GM18508 (cell line): ENCODE measurements at regions not wholly inside any gene's neighbourhood (a gene's known extent, or its start where the extent isn't known, plus 50 kb on each side); places are given as distances from the start of the nearest gene placed in this dataset.

ENCODE experiments used
- ATAC-seq: cut with Tn5 transposase; IDR thresholded peaks from one replicate; pipeline ENCODE4 v1.9.1; 2021; ENCODE audit warnings: moderate number of reproducible peaks; ENCODE audit not compliant: insufficient read depth, unreplicated experiment

DNA sequence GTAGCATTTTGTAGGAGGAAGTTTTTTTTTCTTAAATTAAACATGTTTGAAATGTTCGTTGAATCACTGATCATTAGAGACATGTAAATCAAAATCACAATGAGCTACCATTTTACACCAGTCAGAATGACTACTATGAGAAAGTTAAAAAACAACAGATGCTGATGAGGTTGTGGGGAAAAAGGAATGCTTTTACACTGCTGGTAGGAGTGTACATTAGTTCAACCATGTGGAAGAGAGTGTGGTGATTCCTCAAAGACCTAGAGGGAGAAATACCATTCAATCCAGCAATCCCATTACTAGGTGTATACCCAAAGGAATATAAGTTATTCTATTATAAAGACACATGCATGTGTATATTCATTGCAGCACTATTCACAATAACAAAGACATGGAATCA lies 122.0 kb upstream of the ARGLU1 start:
- ATAC-seq, result no peak

DNA sequence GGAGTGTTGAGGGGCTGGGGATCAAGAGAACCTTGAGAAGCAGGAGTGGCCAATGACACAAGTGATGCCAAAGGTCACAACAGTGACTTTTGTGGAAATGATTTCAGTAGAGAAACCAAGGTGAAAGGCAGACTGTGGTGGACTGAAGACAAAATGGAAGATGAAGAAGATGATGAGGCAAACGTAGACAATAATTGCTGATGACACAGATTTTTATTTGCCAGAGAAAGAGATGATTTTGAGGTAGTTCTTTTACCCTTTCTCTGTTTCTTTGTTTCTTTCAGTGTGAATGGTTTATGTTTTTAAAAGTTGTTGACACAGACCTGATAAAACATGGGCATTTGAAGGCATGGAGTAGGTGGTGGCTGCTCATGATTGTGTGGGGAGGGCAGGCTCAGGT lies 121.0 kb upstream of the ARGLU1 start:
- ATAC-seq, result no peak

- ATAC-seq, result no peak
These were observed 118.2 kb upstream of the ARGLU1 start for GRCh38 chr13:106686163-106686562.

DNA sequence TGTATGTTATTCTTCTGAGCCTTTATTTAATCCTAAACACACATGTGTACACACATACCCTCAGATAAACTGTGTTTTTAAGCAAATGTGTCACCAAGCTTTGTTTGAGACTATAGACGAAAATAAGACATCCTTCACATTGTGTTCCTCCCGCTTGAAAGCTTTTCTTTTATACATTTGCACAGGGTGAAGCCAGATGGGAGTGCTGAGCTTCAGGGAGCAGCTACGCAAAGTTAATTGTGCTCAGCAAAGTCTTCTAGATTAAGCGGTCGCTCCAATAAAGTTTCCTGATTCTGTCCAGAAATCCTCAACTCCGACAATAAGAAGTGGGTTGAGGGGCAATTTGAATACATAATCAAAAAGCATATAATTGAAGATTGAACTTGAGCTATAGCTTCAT lies 117.2 kb upstream of the ARGLU1 start:
- ATAC-seq, result no peak

DNA sequence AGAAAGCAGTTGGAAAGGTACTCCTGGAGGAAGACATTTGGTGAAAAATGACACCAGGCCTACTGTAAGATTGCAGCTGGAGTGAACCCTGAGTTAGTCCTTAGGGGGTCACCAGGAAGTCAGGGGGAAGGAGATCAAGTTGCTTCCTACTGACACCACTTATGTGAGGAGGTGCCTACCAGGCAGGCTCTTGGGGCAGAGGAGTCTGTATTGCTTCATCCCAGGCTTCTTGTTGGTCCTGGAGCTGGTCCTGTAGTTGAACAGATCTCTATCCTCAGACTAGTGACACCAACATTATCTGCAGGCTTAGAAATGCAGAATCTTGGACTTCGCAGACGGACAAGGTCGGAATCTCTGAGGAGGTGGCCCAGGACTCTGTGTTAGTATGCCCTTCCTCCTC lies 116.0 kb upstream of the ARGLU1 start:
- ATAC-seq, result no peak

- ATAC-seq, result no peak
These were observed 115.2 kb upstream of the ARGLU1 start for GRCh38 chr13:106683179-106683578.

DNA sequence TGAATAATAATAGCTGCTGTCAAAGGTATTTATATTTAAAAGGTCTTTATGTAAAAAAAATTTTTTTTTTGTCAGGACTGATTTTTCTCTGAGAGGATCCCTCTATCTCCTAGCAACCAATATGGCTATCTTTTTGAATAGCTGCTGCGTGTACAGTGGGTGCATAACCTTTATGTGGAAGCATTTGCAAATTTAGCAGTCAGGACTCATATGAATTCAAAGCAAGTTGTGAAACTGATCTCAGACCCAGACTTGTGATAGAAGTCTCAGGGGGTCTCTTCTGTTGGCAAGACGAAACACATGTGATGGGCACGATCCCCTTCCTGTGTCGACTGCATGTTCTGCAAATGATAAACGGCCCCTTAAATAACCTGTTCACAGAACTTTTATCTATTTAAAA lies 114.1 kb upstream of the ARGLU1 start:
- no peak for ATAC-seq

- ATAC-seq, result no peak
These were observed 113.6 kb upstream of the ARGLU1 start for GRCh38 chr13:106681536-106681935.

DNA sequence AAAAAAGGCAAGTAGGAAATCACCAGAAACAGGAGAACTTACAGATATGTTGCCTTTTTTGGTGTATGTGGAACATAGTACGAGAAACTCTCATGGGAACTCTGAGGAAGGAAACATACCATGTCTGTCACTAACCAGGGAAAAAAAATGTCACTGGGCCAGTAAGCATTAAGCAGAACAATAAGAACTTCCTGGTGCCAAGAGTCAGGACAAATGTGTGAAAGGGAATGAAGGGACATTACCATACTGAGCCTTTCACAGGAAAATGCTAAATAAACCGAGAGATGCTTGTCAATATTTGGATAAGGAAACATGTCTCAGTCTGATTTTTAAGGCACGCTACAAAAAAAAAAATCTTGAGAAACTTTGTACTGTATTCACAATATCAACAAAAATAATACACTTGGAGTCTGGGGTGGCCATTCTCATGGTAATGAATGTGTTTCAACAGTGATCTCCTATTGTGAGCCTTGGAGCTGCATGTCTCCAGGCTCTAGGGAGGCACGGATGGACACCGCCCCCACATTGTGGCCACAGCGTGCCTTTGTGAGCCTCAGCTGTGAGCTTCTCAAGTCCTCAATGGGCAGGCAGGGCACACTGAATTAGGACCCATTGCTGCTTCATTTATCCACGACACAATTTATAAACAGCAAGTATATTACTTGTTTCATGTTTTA lies 113.0 kb upstream of the ARGLU1 start:
- ATAC-seq, result no peak

DNA sequence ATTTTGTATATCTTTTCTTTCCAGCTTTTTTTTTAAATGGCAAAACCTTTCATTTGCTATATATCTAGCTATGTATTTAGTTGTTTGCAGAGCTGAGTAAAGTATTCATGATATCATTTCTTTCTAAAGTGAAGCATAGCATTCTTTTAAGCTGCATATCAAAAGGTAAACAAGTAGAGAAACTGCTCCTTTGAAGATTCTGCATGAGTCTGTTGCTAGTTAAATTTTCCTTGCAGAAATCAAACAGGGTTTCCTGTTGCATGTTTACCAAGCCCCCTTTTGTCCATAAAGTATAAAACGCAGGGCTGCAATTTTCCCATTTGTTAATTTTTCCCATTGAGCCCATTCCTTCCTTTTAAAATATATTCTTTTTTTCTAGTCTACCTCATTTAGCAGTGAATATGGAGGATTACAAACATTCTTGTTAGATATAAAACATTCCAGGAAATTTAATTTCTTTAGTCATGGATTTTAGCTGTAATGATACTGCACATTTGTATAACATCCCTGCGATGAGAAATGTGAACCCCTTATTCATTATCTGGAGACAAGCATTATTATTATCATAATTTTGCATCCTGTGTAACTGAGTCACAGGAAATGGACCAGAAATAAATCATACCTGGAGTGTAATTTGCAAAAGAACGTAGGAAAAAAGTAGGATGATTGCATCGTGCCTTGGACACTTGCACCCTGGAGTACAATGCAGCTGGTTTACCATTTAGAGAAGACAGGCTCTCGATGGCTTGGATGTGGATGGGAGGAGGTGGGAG lies 110.9 kb upstream of the ARGLU1 start:
- no peak for ATAC-seq

DNA sequence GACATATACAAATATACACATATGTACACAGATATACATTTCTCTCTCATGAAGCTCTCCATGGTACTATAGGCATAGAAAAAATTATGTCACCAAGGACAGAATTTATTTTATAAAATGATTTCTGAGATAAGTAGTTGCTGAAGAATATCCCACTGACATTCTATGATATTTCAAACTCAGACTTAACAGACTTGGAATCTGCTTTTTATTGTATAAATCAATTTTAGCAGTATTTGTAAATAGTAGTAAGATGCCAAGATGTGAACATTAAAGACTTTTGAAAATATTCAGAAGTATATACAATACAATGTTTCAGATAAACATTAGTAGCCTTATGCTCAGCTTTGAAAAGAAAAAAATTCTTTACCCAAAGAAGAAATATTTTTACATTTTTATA lies 107.4 kb upstream of the ARGLU1 start:
- ATAC-seq, result no peak

- ATAC-seq, result no peak
These were observed 93.0 kb upstream of the ARGLU1 start for GRCh38 chr13:106660746-106661625.

DNA sequence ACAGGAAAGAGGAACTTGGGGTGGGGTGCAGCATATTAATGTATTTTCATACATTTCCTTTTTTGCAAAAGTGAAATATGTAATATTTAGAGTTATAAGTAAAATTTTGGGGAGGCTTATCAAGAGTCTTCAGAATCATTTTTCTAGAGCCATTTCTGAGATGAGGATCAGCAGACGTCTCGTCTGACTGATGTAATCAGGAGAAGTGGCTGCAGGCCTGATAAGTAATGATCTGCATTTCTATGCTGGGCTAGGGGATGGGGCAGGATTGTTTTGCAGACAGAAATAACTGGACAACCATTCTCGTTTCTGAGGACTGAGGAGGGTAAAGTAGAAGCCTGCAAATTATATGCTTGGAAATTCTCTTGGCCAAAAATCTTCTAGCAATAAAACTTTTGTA lies 89.2 kb upstream of the ARGLU1 start:
- no peak for ATAC-seq

DNA sequence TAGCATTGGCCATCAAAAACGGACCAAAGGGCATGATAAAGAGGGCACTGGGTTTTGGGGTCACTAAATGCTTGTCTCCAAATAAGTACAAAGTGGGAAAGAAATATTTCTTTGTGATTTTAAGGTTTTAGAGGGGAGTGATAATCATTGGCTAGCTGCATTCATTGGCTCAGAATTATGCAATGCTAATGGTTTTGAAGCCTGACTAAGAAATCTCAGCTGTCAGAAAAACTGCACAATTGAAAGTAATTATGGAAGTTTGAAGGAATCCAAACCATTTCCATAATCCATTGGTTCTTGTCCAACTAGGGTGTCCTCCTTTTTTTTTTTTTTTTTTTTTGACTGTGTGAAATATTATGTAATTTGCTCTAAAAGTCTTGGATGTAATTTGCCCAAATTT lies 88.2 kb upstream of the ARGLU1 start:
- no peak for ATAC-seq

DNA sequence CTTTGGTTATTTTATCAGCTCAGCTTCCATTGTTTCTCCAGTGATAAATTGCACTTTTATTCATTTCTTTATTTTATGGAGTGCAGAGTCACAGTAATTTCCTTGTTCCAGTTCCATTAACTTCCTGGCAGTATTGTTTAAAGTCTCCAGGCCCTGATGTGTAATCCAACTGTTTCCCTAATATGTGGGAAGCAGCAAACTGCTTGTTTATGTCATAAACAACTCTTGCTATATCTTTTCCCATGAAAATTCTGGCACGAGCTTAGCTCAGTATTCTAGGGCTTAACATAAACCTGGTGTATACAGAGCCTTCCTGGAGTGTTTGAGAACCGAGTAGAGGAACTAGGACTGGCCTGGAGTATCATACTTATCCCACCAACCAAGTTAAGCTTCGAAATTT lies 83.5 kb upstream of the ARGLU1 start:
- ATAC-seq, result no peak

- ATAC-seq, result no peak
These were observed 82.8 kb upstream of the ARGLU1 start for GRCh38 chr13:106650690-106651205.

DNA sequence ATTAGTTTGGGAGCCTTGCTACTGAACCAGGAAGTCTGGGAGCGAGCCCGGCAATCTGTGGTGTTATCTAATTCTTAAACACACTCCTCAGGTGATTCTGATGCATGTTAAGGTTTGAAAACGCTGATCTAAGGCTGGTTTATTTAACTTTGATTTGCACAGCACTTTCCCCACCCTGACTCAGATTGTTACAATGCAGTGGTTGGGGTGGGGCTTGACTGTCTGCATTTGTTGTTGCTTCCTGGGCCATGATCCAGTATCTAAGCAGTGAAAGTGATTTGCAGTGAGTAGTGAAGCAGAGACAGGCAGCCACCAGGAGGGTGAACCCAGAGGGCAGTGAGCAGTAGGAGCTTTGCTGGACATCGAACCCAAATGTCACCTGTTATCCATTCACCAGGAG lies 81.6 kb upstream of the ARGLU1 start:
- ATAC-seq, result no peak

GRCh38 chr13:106640515-106640914 lies 72.6 kb upstream of the ARGLU1 start:
- ATAC-seq, result no peak

DNA sequence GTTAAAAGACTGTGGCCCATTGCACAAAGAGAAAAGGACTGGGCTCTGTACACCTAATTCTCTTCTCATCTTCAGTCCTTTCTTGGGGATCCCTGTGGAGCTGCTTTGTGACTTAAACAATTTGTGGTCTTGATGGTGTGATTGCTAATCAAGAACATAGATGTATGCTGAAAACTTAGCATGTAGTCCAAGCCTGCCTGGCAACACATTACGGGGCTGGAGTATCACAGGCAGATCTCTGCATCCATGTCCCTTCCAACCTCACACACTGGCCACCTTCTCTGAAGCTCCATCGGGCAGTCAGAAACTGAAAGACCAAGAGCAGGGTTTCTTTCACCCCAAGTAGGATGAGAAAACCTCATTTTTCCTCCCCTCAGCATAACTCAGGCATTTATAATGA lies 69.6 kb upstream of the ARGLU1 start:
- ATAC-seq, result no peak

GRCh38 chr13:106636492-106636891 lies 68.6 kb upstream of the ARGLU1 start:
- ATAC-seq, result no peak

- ATAC-seq, result no peak
These were observed 67.7 kb upstream of the ARGLU1 start for GRCh38 chr13:106635616-106636015.
